ENCODE measurements at regions not wholly inside any gene's neighbourhood (a gene's known extent, or its start where the extent isn't known, plus 50 kb on each side); places are given as distances from the start of the nearest gene placed in this dataset.

GRCh38 chr11:134497586-134497985, 85.5 kb upstream of the B3GAT1 start:
- TF ChIP-seq, protein P1, sequence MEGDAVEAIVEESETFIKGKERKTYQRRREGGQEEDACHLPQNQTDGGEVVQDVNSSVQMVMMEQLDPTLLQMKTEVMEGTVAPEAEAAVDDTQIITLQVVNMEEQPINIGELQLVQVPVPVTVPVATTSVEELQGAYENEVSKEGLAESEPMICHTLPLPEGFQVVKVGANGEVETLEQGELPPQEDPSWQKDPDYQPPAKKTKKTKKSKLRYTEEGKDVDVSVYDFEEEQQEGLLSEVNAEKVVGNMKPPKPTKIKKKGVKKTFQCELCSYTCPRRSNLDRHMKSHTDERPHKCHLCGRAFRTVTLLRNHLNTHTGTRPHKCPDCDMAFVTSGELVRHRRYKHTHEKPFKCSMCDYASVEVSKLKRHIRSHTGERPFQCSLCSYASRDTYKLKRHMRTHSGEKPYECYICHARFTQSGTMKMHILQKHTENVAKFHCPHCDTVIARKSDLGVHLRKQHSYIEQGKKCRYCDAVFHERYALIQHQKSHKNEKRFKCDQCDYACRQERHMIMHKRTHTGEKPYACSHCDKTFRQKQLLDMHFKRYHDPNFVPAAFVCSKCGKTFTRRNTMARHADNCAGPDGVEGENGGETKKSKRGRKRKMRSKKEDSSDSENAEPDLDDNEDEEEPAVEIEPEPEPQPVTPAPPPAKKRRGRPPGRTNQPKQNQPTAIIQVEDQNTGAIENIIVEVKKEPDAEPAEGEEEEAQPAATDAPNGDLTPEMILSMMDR (IDR thresholded peaks at IDR 0.05): no peak
- TF ChIP-seq POLR2A (IDR thresholded peaks at IDR 0.05): no peak

Measured in thyroid gland (tissue), 4 donors.